Calu3 (cell line): ENCODE measurements at regions not wholly inside any gene's neighbourhood (a gene's known extent, or its start where the extent isn't known, plus 50 kb on each side); places are given as distances from the start of the nearest gene placed in this dataset.

ENCODE experiments used
- BruUV-seq: library from RNA; stranded (reverse); fragments of 400-500 nt; replicated peaks from 2 replicates; lab custom pipeline; 2021; lab: Mats Ljungman, UMichigan
- CTCF ChIA-PET: fragments of 300-600 bp; sonication (Branson Sonifier 250); formaldehyde crosslinking; loops from one replicate; lab custom pipeline; 2022; ENCODE audit warnings: antibody characterized with exemption; lab: Charles Lee
- DNase-seq: peaks from one replicate; pipeline ENCODE4 v3.0.0; 2022
- H3K27ac Mint-ChIP-seq: one replicate; pipeline ENCODE4 v1.8.0; 2022; ENCODE audit warnings: mixed read lengths; ENCODE audit not compliant: unreplicated experiment
- H3K27me3 Mint-ChIP-seq: one replicate; pipeline ENCODE4 v1.8.0; 2022; ENCODE audit warnings: mixed read lengths; ENCODE audit not compliant: unreplicated experiment
- H3K36me3 Mint-ChIP-seq: one replicate; pipeline ENCODE4 v1.8.0; 2022; ENCODE audit warnings: mild to moderate bottlenecking, moderate library complexity, mixed read lengths; ENCODE audit not compliant: insufficient read depth, unreplicated experiment
- H3K4me1 Mint-ChIP-seq: one replicate; pipeline ENCODE4 v1.8.0; 2022; ENCODE audit warnings: mild to moderate bottlenecking, low read depth, mixed read lengths; ENCODE audit not compliant: unreplicated experiment
- H3K4me3 Mint-ChIP-seq: one replicate; pipeline ENCODE4 v1.8.0; 2022; ENCODE audit warnings: mild to moderate bottlenecking, low read depth, moderate library complexity, mixed read lengths; ENCODE audit not compliant: unreplicated experiment
- H3K9me3 Mint-ChIP-seq: one replicate; pipeline ENCODE4 v1.8.0; 2022; ENCODE audit warnings: low read depth, mixed read lengths; ENCODE audit not compliant: unreplicated experiment
- CTCF ChIP-seq: fragments of 200-600 bp; IDR thresholded peaks from one replicate; pipeline ENCODE4 v1.8.0; 2022; ENCODE audit warnings: antibody characterized with exemption; ENCODE audit not compliant: unreplicated experiment
- intact Hi-C: fragments of 100-400 bp; cut with micrococcal nuclease; formaldehyde crosslinking; loops from one replicate; pipeline ENCODE4 v1.10.0; 2022; ENCODE audit not compliant: unreplicated experiment

- no peak overlapping the region for H3K27ac Mint-ChIP-seq
- CTCF ChIA-PET: no interaction called here
- H3K36me3 Mint-ChIP-seq: no peaks in the 10 kb centered on the region
- no peak for TF ChIP-seq CTCF
- H3K4me1 Mint-ChIP-seq: no peaks in the 10 kb centered on the region
- BruUV-seq: no TSS peak
- H3K9me3 Mint-ChIP-seq: peaks cover 22% of the 10 kb centered on the region
- H3K27me3 Mint-ChIP-seq: no peaks in the 10 kb centered on the region
- intact Hi-C loops: no loop called here
- H3K4me3 Mint-ChIP-seq: no peak overlapping the region
- DNase-seq: no peak
Measured at GRCh38 chr19:31559494-31559893, 210.3 kb upstream of the TSHZ3 start.

GRCh38 chr19:31560086-31561060 is 211.1 kb upstream of the TSHZ3 start:
- Mint-ChIP-seq H3K27ac (no peak overlapping the region), H3K9me3 (peaks cover 25% of the 10 kb centered on the region), H3K27me3 (no peaks in the 10 kb centered on the region), H3K4me3 (no peak overlapping the region), H3K36me3 (no peaks in the 10 kb centered on the region), H3K4me1 (no peaks in the 10 kb centered on the region)
- no peak for TF ChIP-seq CTCF
- DNase-seq: no peak
- no TSS peak for BruUV-seq
- intact Hi-C loops: no loop called here
- CTCF ChIA-PET: no interaction called here

GRCh38 chr19:31562966-31563612 is 213.9 kb upstream of the TSHZ3 start:
- intact Hi-C loops: no loop called here
- no TSS peak for BruUV-seq
- TF ChIP-seq CTCF: no peak
- CTCF ChIA-PET: no interaction called here
- DNase-seq: no peak
- Mint-ChIP-seq H3K4me3 (no peak overlapping the region), H3K27ac (no peak overlapping the region), H3K4me1 (no peaks in the 10 kb centered on the region), H3K36me3 (no peaks in the 10 kb centered on the region), H3K27me3 (no peaks in the 10 kb centered on the region), H3K9me3 (peaks cover 28% of the 10 kb centered on the region)

GRCh38 chr19:31567776-31568175 is 218.5 kb upstream of the TSHZ3 start:
- H3K9me3 Mint-ChIP-seq: peaks cover 14% of the 10 kb centered on the region
- intact Hi-C loops: no loop called here
- no peak overlapping the region for H3K4me3 Mint-ChIP-seq
- TF ChIP-seq CTCF: no peak
- no peak for DNase-seq
- H3K27me3 Mint-ChIP-seq: no peaks in the 10 kb centered on the region
- H3K27ac Mint-ChIP-seq: no peak overlapping the region
- CTCF ChIA-PET: interaction anchor here (0.7 kb wide), 1 partner anchor 336 kb away, joined by 3 read pairs; no protein-coding TSS in a partner anchor
- H3K36me3 Mint-ChIP-seq: no peaks in the 10 kb centered on the region
- BruUV-seq: no TSS peak
- H3K4me1 Mint-ChIP-seq: no peaks in the 10 kb centered on the region
